ENCODE measurements at regions not wholly inside any gene's neighbourhood (a gene's known extent, or its start where the extent isn't known, plus 50 kb on each side); places are given as distances from the start of the nearest gene placed in this dataset.

DNA sequence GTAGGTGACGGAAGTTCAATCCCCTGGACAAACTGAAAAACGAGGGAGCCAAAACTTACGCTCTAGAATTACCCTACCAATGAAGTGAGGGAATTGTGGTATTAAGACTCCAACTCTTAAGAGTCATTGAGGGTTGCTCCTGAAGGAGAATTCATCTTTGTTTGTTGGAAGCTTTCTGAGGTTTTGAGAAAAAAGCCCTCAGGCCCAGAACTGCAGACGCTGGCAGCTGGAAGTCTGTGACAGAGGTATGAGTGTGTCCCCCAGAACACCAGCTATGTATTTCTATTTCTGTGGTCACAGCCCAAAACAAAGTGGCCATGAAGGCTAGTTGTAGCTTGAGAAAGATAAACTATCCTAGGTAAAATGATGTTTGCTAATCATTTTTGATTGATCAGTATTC, 438.8 kb upstream of the B3GALT2 start (continued):
- TF ChIP-seq, protein P1, sequence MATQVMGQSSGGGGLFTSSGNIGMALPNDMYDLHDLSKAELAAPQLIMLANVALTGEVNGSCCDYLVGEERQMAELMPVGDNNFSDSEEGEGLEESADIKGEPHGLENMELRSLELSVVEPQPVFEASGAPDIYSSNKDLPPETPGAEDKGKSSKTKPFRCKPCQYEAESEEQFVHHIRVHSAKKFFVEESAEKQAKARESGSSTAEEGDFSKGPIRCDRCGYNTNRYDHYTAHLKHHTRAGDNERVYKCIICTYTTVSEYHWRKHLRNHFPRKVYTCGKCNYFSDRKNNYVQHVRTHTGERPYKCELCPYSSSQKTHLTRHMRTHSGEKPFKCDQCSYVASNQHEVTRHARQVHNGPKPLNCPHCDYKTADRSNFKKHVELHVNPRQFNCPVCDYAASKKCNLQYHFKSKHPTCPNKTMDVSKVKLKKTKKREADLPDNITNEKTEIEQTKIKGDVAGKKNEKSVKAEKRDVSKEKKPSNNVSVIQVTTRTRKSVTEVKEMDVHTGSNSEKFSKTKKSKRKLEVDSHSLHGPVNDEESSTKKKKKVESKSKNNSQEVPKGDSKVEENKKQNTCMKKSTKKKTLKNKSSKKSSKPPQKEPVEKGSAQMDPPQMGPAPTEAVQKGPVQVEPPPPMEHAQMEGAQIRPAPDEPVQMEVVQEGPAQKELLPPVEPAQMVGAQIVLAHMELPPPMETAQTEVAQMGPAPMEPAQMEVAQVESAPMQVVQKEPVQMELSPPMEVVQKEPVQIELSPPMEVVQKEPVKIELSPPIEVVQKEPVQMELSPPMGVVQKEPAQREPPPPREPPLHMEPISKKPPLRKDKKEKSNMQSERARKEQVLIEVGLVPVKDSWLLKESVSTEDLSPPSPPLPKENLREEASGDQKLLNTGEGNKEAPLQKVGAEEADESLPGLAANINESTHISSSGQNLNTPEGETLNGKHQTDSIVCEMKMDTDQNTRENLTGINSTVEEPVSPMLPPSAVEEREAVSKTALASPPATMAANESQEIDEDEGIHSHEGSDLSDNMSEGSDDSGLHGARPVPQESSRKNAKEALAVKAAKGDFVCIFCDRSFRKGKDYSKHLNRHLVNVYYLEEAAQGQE (IDR thresholded peaks at IDR 0.05; ENCODE audit: low read depth, low read length): no peak
- no peak for TF ChIP-seq CHD1 (IDR thresholded peaks at IDR 0.05; ENCODE audit: low read depth, low read length)
- TF ChIP-seq NR2C1 (IDR thresholded peaks at IDR 0.05): no peak

DNA sequence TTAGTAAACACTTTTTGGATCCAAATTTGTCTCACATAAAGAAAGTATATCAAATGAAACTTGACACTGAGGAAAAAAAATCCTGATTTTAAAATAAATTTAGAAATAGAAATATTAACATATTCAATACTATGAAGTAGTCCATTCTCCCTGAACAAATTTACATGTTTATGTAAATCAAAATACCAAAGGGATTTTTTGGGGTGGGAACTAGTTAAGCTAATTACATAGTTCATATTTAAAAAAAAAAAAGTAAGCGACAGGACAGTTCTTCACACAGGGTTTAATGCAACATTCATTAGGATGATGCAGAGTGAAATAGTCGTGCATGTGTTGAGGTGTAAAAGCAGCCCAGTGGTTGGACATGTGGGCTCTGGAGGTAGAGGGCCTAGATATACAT, 433.5 kb upstream of the B3GALT2 start:
- SMC1A ChIA-PET (ENCODE audit: uncharacterized antibody, unreplicated experiment): no interaction called here

More for the DNA sequence above, 433.5 kb upstream of the B3GALT2 start:
- intact Hi-C loops (cut with micrococcal nuclease; ENCODE audit: unreplicated experiment) (no loop called here), in situ Hi-C loops (cut with MboI) (no loop called here)
- ChIA-PET RAD21 (ENCODE audit: unreplicated experiment) (no interaction called here), POLR2A (no interaction called here), CTCF (interaction anchor here (0.6 kb wide), 1 partner anchor 15 kb away, joined by 3 read pairs; no protein-coding TSS in a partner anchor)
- Histone ChIP-seq H3K9me3 (replicated peaks; ENCODE audit: control insufficient read depth, insufficient read depth, low read length) (no peaks in the 10 kb centered on the region), H3K27me3 (replicated peaks in 1 of 2; ENCODE audit: control insufficient read depth in 2 of 2, insufficient read depth in 2 of 2, low read length in 1 of 2) (no peaks in the 10 kb centered on the region), H3K4me1 (ENCODE audit: control insufficient read depth, insufficient read depth, low read length) (no peaks in the 10 kb centered on the region), H3K9ac (ENCODE audit: control insufficient read depth, insufficient read depth, low read length) (no peak overlapping the region), H3K79me2 (ENCODE audit: control insufficient read depth, insufficient read depth, low read length) (no peaks in the 10 kb centered on the region), H2AFZ (ENCODE audit: control insufficient read depth, low read depth, low read length) (no peak overlapping the region), H4K20me1 (ENCODE audit: control insufficient read depth, insufficient read depth) (no peaks in the 10 kb centered on the region), H3K36me3 (ENCODE audit: control insufficient read depth in 2 of 2, insufficient read depth in 2 of 2, low read length in 1 of 2) (no peaks in the 10 kb centered on the region), H3K4me3 (no peak overlapping the region), H3K4me2 (ENCODE audit: control insufficient read depth, insufficient read depth) (no peak overlapping the region), H3K27ac (ENCODE audit: control insufficient read depth, insufficient read depth) (no peak overlapping the region)
- FAIRE-seq (no peak), ATAC-seq (no peak), DNase-seq (ENCODE audit: low read depth, low spot score) (no peak)
- TF ChIP-seq HCFC1 (IDR thresholded peaks at IDR 0.05; ENCODE audit: low read length) (no peak), GATAD2B (conservative IDR thresholded peaks at IDR 0.05; ENCODE audit: low read depth) (no peak), KLF5 (IDR thresholded peaks at IDR 0.05; ENCODE audit: partially characterized antibody) (no peak), YBX1 (IDR thresholded peaks at IDR 0.05) (no peak), RELA (IDR thresholded peaks at IDR 0.05; ENCODE audit: borderline replicate concordance, partially characterized antibody) (no peak), DPF2 (IDR thresholded peaks at IDR 0.05) (no peak), CHD1 (IDR thresholded peaks at IDR 0.05; ENCODE audit: low read depth, low read length) (no peak), MYC (IDR thresholded peaks at IDR 0.05; ENCODE audit: insufficient read depth, insufficient read length, insufficient replicate concordance, low read length, severe bottlenecking) (no peak), MYB (IDR thresholded peaks at IDR 0.05; ENCODE audit: borderline replicate concordance, low read depth, low read length) (no peak), BCL11A (IDR thresholded peaks at IDR 0.05; ENCODE audit: low read depth, low read length) (no peak), JUNB (IDR thresholded peaks at IDR 0.05) (no peak), NR2F1 (conservative IDR thresholded peaks at IDR 0.05) (no peak), ASH2L (IDR thresholded peaks at IDR 0.05; ENCODE audit: borderline replicate concordance, low read depth) (no peak), GABPA (IDR thresholded peaks at IDR 0.05; ENCODE audit: low read depth) (no peak)
- TF ChIP-seq, protein P2, sequence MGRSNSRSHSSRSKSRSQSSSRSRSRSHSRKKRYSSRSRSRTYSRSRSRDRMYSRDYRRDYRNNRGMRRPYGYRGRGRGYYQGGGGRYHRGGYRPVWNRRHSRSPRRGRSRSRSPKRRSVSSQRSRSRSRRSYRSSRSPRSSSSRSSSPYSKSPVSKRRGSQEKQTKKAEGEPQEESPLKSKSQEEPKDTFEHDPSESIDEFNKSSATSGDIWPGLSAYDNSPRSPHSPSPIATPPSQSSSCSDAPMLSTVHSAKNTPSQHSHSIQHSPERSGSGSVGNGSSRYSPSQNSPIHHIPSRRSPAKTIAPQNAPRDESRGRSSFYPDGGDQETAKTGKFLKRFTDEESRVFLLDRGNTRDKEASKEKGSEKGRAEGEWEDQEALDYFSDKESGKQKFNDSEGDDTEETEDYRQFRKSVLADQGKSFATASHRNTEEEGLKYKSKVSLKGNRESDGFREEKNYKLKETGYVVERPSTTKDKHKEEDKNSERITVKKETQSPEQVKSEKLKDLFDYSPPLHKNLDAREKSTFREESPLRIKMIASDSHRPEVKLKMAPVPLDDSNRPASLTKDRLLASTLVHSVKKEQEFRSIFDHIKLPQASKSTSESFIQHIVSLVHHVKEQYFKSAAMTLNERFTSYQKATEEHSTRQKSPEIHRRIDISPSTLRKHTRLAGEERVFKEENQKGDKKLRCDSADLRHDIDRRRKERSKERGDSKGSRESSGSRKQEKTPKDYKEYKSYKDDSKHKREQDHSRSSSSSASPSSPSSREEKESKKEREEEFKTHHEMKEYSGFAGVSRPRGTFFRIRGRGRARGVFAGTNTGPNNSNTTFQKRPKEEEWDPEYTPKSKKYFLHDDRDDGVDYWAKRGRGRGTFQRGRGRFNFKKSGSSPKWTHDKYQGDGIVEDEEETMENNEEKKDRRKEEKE (IDR thresholded peaks at IDR 0.05): no peak
- TF ChIP-seq, protein P3, sequence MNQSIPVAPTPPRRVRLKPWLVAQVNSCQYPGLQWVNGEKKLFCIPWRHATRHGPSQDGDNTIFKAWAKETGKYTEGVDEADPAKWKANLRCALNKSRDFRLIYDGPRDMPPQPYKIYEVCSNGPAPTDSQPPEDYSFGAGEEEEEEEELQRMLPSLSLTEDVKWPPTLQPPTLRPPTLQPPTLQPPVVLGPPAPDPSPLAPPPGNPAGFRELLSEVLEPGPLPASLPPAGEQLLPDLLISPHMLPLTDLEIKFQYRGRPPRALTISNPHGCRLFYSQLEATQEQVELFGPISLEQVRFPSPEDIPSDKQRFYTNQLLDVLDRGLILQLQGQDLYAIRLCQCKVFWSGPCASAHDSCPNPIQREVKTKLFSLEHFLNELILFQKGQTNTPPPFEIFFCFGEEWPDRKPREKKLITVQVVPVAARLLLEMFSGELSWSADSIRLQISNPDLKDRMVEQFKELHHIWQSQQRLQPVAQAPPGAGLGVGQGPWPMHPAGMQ (IDR thresholded peaks at IDR 0.05; ENCODE audit: borderline replicate concordance): no peak
- 75% methylated on average over 2 of the region's 2 CpGs for WGBS (ENCODE audit: insufficient coverage, insufficient replicate concordance, low lambda C conversion rate, missing lambda C conversion rate)
- BruUV-seq (replicated peaks): no TSS peak
